Activated CD4-positive, CD25-positive, alpha-beta regulatory T cell treated with anti-CD3 and anti-CD28 coated beads, Interleukin-2, amount 50 U/mL, for 72 hours (primary cell): ENCODE measurements at regions not wholly inside any gene's neighbourhood (a gene's known extent, or its start where the extent isn't known, plus 50 kb on each side); places are given as distances from the start of the nearest gene placed in this dataset.
A peak's percentile ranks its signal among the peaks of the same experiment; 100 is the strongest.
"Not testable (repeated sequence)": the region's sequence is repeated elsewhere in the genome, so short reads cannot be mapped to it uniquely, and the experiment has no call there.

ENCODE experiments used
- DNase-seq: peaks from one replicate; pipeline ENCODE4 v3.0.0; 2021

- DNase-seq, result no peak
Observed at GRCh38 chr14:53330441-53330840, 177.3 kb upstream of the DDHD1 start.

- no peak for DNase-seq
Observed at GRCh38 chr14:53328841-53329240, 175.7 kb upstream of the DDHD1 start.

- DNase-seq, result no peak
Observed at GRCh38 chr14:53327716-53328115, 174.6 kb upstream of the DDHD1 start.

- DNase-seq, result no peak
Observed at GRCh38 chr14:53325176-53325806, 172.2 kb upstream of the DDHD1 start.

GRCh38 chr14:53316504-53316903, 163.4 kb upstream of the DDHD1 start:
- DNase-seq, result no peak

GRCh38 chr14:53310412-53310811, 157.3 kb upstream of the DDHD1 start:
- no peak for DNase-seq

- DNase-seq, result no peak
Observed at GRCh38 chr14:53306911-53307310, 153.8 kb upstream of the DDHD1 start.

- DNase-seq, result peak; percentile 43
Observed at GRCh38 chr14:53306267-53306721, 153.2 kb upstream of the DDHD1 start.

- no peak for DNase-seq
Observed at GRCh38 chr14:53304726-53305381, 151.7 kb upstream of the DDHD1 start.

- no peak for DNase-seq
Observed at GRCh38 chr14:53295985-53296582, 143.0 kb upstream of the DDHD1 start.

- DNase-seq, result no peak
Observed at GRCh38 chr14:53295372-53295771, 142.2 kb upstream of the DDHD1 start.

GRCh38 chr14:53286301-53286700, 133.2 kb upstream of the DDHD1 start:
- no peak for DNase-seq

- DNase-seq, result no peak
Observed at GRCh38 chr14:53285821-53286220, 132.7 kb upstream of the DDHD1 start.

GRCh38 chr14:53285064-53285463, 131.9 kb upstream of the DDHD1 start:
- no peak for DNase-seq

- DNase-seq, result no peak
Observed at GRCh38 chr14:53278602-53279506, 125.7 kb upstream of the DDHD1 start.

GRCh38 chr14:53273671-53274072, 120.5 kb upstream of the DDHD1 start:
- no peak for DNase-seq

- no peak for DNase-seq
Observed at GRCh38 chr14:53265025-53265424, 111.9 kb upstream of the DDHD1 start.

- no peak for DNase-seq
Observed at GRCh38 chr14:53260928-53261327, 107.8 kb upstream of the DDHD1 start.

- no peak for DNase-seq
Observed at GRCh38 chr14:53260286-53260685, 107.2 kb upstream of the DDHD1 start.

- no peak for DNase-seq
Observed at GRCh38 chr14:53252141-53252540, 99.0 kb upstream of the DDHD1 start.

GRCh38 chr14:53249059-53249458, 95.9 kb upstream of the DDHD1 start:
- DNase-seq, result no peak

GRCh38 chr14:53247596-53248370, 94.7 kb upstream of the DDHD1 start:
- DNase-seq, result no peak

GRCh38 chr14:53242898-53243297, 89.8 kb upstream of the DDHD1 start:
- DNase-seq, result not testable (repeated sequence)
